ENCODE measurements at regions not wholly inside any gene's neighbourhood (a gene's known extent, or its start where the extent isn't known, plus 50 kb on each side); places are given as distances from the start of the nearest gene placed in this dataset.

DNA sequence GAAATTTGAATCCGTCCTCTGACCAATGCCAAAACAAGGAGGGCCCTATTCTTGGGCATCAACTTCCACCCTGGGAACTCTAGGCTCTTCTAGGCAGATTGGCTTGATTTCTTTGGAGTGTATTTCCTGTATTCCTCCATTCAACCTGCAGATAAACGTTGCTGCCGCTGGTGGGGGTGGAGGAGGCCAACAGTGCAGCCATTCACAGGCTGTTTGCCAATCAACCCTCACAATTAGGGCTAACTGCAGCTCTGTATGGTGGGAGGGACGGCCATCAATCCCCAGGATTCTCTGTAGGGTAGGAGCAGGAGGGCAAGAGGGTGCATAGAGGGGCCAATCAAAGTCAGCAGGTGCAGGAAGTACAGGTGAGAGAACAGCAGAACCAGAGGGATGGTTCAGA, 273.1 kb upstream of the PROX1 start:
- intact Hi-C loops (cut with micrococcal nuclease): loop anchor here (10.0 kb wide), 1 partner anchor 270 kb away; the partner anchor contains the start of gene PROX1

GRCh38 chr1:213715182-213715581, 272.6 kb upstream of the PROX1 start:
- intact Hi-C loops (cut with micrococcal nuclease): loop anchor here (10.0 kb wide), 1 partner anchor 270 kb away; the partner anchor contains the start of gene PROX1

DNA sequence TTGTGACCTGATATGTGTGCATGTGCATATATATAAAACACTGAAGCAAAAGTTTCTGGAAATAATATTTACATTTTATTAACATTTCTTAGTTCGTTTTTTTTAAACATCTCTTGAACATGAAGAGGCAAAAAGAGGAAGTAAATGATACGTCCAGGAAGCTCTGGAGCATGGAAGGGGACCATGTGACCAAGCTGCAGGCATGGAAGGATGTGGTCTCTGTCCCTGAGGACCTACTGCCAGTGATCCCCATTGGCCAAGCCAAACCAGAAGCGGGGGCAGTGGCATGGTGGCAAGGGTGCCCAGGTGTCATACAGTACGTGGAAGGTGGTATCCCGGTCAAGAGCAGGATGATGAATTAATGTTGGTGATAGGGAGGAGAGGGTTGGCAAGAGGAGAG, 268.3 kb upstream of the PROX1 start:
- intact Hi-C loops (cut with micrococcal nuclease): loop anchor here (10.0 kb wide), 1 partner anchor 265 kb away; the partner anchor contains the start of gene PROX1

DNA sequence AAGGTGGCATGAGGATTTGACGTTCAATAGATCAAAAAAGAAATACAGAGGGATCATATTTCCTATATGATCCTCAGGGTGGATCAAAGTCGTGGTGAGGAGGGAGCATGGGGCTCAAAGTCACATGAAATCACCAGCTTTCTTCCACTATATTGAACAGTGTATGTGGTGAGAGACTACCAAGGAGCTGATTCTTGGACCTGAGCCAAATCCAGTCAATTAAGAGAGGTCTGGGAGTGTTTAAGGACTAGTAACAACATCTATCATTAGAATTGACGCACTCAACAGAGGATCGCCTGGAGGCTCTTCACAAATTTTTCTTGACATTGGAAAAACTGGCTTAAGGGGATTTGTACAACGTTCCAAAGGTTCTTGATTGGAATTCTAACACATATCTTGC, 267.7 kb upstream of the PROX1 start:
- intact Hi-C loops (cut with micrococcal nuclease): no loop called here

- intact Hi-C loops (cut with micrococcal nuclease): no loop called here
Observed at GRCh38 chr1:213723187-213723586, 264.6 kb upstream of the PROX1 start.

GRCh38 chr1:213724640-213725536, 262.9 kb upstream of the PROX1 start:
- intact Hi-C loops (cut with micrococcal nuclease): no loop called here

- intact Hi-C loops (cut with micrococcal nuclease): no loop called here
Observed at GRCh38 chr1:213727853-213728592, 259.8 kb upstream of the PROX1 start.

- intact Hi-C loops (cut with micrococcal nuclease): no loop called here
Observed at GRCh38 chr1:213728593-213729536, 258.9 kb upstream of the PROX1 start.

- intact Hi-C loops (cut with micrococcal nuclease): no loop called here
Observed at GRCh38 chr1:213733705-213734104, 254.1 kb upstream of the PROX1 start.

DNA sequence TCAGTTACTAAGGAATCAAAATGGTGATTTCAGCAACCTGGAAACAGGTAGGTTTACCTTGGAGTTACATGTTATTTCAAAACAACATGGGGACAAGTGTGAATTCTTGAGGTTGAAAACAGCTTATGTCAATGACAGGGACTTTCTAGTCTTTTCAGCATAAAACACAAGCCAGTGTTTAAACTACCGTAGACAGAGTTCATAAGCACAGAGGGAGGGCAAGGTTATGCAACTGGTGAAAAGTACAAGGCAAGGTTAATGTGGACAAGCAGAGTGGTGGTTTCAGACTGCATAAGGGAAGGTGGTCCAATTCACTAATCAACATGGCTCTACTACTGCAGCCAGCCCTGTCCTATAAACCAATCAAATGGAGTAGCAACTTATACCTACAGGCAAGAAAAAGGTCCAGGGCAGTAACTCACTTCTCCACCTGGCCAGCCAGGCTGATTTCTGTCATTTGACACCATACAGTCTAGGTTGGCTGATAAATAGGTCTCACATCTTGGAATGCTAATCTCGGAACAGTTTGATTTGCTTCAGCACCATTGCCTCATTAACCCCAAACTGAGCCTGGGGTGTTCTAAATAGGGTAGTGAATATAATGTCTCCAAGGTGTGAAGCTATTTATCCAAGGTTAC, 250.3 kb upstream of the PROX1 start:
- intact Hi-C loops (cut with micrococcal nuclease): no loop called here

GRCh38 chr1:213738658-213739057, 249.1 kb upstream of the PROX1 start:
- intact Hi-C loops (cut with micrococcal nuclease): no loop called here

- intact Hi-C loops (cut with micrococcal nuclease): no loop called here
Observed at GRCh38 chr1:213742992-213743391, 244.8 kb upstream of the PROX1 start.

- intact Hi-C loops (cut with micrococcal nuclease): no loop called here
Observed at GRCh38 chr1:213744780-213745179, 243.0 kb upstream of the PROX1 start.

- intact Hi-C loops (cut with micrococcal nuclease): no loop called here
Observed at GRCh38 chr1:213745451-213745850, 242.3 kb upstream of the PROX1 start.

- intact Hi-C loops (cut with micrococcal nuclease): no loop called here
Observed at GRCh38 chr1:213749558-213749957, 238.2 kb upstream of the PROX1 start.

GRCh38 chr1:213750231-213751063, 237.3 kb upstream of the PROX1 start:
- intact Hi-C loops (cut with micrococcal nuclease): no loop called here

- intact Hi-C loops (cut with micrococcal nuclease): no loop called here
Observed at GRCh38 chr1:213751064-213751397, 236.7 kb upstream of the PROX1 start.

DNA sequence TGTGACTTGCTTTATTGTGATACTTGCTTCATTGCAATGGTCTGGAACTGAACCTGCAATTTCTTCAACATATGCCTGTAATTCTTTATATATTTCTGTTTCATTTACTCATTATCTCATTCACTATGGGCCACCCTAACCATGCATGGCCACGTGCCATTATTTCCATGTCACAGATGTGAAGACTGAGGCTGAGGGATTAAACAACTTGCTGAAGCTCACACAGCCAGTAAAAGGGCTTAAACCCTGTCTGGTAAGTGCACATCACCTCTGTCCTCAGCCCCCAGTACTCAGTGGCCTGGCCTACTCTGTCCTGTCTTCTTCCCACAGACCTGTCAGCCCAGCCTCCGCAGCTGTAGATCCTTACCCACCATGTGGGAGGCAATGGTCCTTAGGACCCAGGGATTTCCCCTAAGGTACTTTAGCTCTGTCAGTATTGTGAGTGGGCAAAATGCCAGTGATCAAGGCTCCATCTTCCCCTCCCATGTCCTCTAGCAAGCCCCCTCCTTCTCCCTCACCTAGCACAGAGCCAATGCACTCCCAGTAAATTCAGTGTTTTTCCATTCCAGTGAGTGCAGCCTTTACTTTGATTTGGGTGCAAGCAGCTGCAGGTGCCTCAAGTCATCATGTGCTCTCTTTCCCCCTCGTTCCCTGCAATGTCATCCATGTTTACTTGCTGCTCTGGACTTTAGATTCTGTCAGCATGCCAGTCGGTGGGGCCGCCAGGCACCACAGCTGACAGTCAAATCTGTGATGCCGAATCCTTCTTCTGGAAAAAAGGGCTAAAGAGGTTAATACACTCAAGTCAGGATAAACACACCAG, 228.2 kb upstream of the PROX1 start:
- intact Hi-C loops (cut with micrococcal nuclease): no loop called here

GRCh38 chr1:213761845-213762407, 225.8 kb upstream of the PROX1 start:
- intact Hi-C loops (cut with micrococcal nuclease): loop anchor here (2.0 kb wide), 1 partner anchor 63 kb away; no protein-coding TSS in a partner anchor

Measured in T-helper 1 cell treated with Interleukin-12 subunit alpha and Interleukin-12 subunit beta and Interleukin-4 antibody, amounts not matched to agents 30 ng/mL and 1 ng/mL, for 36 hours (primary cell).